H1 (cell line): ENCODE measurements at regions not wholly inside any gene's neighbourhood (a gene's known extent, or its start where the extent isn't known, plus 50 kb on each side); places are given as distances from the start of the nearest gene placed in this dataset.

Source experiments
- CTCF ChIA-PET: fragments of 300-600 bp; sonication (Branson Sonifier 250); formaldehyde crosslinking; loops from one replicate; lab custom pipeline; 2021; ENCODE audit not compliant: partially characterized antibody; lab: Charles Lee
- POLR2A ChIA-PET: fragments of 300-600 bp; sonication (Branson Sonifier 250); formaldehyde crosslinking; loops from one replicate; lab custom pipeline; 2021; ENCODE audit warnings: inconsistent platforms; ENCODE audit not compliant: partially characterized antibody; lab: Charles Lee
- DNase-seq, 2 experiments: peaks; one replicate each; pipeline versions ENCODE4 v3.0.0 to v3.0.0-alpha.2; 2010 to 2022; ENCODE audit warnings: low spot score in 2 of 2, low read depth in 1 of 2, mixed read lengths in 1 of 2
- FAIRE-seq: peaks from 2 replicates; lab custom pipeline; 2011; peaks lifted over from hg19 to GRCh38; lab: Jason Lieb, UNC
- H2AFZ ChIP-seq: 2 replicates; pipeline ENCODE4 v1.8.1; 2012; ENCODE audit warnings: low read length, inconsistent platforms
- H2AK5ac ChIP-seq: 2 replicates; pipeline ENCODE4 v1.6.1; 2013; ENCODE audit warnings: low read depth, low read length
- H2BK120ac ChIP-seq: replicated peaks from 2 replicates; pipeline ENCODE3; 2013; ENCODE audit warnings: low read depth, low read length, inconsistent platforms
- H2BK12ac ChIP-seq: 2 replicates; pipeline ENCODE4 v1.6.1; 2013; ENCODE audit warnings: low read depth, low read length
- H2BK15ac ChIP-seq: 2 replicates; pipeline ENCODE4 v1.6.1; 2013; ENCODE audit warnings: low read length
- H2BK20ac ChIP-seq: 2 replicates; pipeline ENCODE4 v1.6.1; 2013; ENCODE audit warnings: low read length
- H2BK5ac ChIP-seq: 2 replicates; pipeline ENCODE4 v1.6.1; 2013; ENCODE audit warnings: low read depth, low read length
- H3K14ac ChIP-seq: 2 replicates; pipeline ENCODE4 v1.6.1; 2013; ENCODE audit warnings: inconsistent platforms; ENCODE audit not compliant: insufficient read length
- H3K18ac ChIP-seq: 2 replicates; pipeline ENCODE4 v1.6.1; 2013; ENCODE audit warnings: low read length; ENCODE audit errors: extremely low read depth
- H3K23ac ChIP-seq: 2 replicates; pipeline ENCODE4 v1.6.1; 2013; ENCODE audit warnings: inconsistent platforms; ENCODE audit not compliant: insufficient read length
- H3K23me2 ChIP-seq: 2 replicates; pipeline ENCODE4 v1.6.1; 2013; ENCODE audit warnings: low read depth, low read length
- H3K27ac ChIP-seq: 2 replicates; pipeline ENCODE4 v1.6.1; 2011; ENCODE audit warnings: low read depth, low read length, inconsistent platforms
- H3K27me3 ChIP-seq, 4 experiments: replicated peaks in 1 of 4; 1 replicate in 1 of 4; 2 replicates in 3 of 4; pipeline versions ENCODE4 v1.6.1 to v1.8.1; 2011 to 2013; ENCODE audit warnings: low read length in 3 of 4, mild to moderate bottlenecking in 3 of 4, inconsistent platforms in 2 of 4, mixed read lengths in 2 of 4, moderate library complexity in 1 of 4; ENCODE audit not compliant: control insufficient read depth in 3 of 4, insufficient read depth in 3 of 4; ENCODE audit errors: extremely low read depth in 1 of 4
- H3K36me3 ChIP-seq, 4 experiments: 2 replicates each; pipeline versions ENCODE4 v1.6.1 to v1.8.1; 2011 to 2013; ENCODE audit warnings: mild to moderate bottlenecking in 4 of 4, low read length in 3 of 4, moderate library complexity in 2 of 4, control low read depth in 1 of 4, inconsistent platforms in 1 of 4; ENCODE audit not compliant: insufficient read depth in 4 of 4, control insufficient read depth in 2 of 4
- H3K4ac ChIP-seq: replicated peaks from 2 replicates; pipeline ENCODE3; 2013; ENCODE audit warnings: low read length, low read depth, mixed read lengths, inconsistent platforms; ENCODE audit not compliant: insufficient read length
- H3K4me1 ChIP-seq, 4 experiments: replicated peaks in 1 of 4; 1 replicate in 1 of 4; 2 replicates in 3 of 4; pipeline versions ENCODE4 v1.6.1 to v1.8.1; 2011 to 2013; ENCODE audit warnings: low read length in 3 of 4, inconsistent platforms in 2 of 4, mixed read lengths in 1 of 4; ENCODE audit not compliant: insufficient read depth in 4 of 4, control insufficient read depth in 3 of 4
- H3K4me2 ChIP-seq, 2 experiments: 2 replicates each; pipeline versions ENCODE4 v1.6.1 to v1.8.1; 2011 to 2013; ENCODE audit warnings: low read depth in 2 of 2, low read length in 2 of 2, control low read depth in 1 of 2, inconsistent platforms in 1 of 2, mild to moderate bottlenecking in 1 of 2; ENCODE audit not compliant: insufficient read depth in 1 of 2
- H3K4me3 ChIP-seq, 4 experiments: fragments of 200-600, 300-600 bp in 1 of 4; sonication (generic), shearing (Covaris generic), sonication (Bioruptor Twin) in 1 of 4; 2 replicates each; pipeline versions ENCODE4 v1.5.1 to v1.8.1; 2011 to 2016; ENCODE audit warnings: low read length in 4 of 4, low read depth in 3 of 4, control low read depth in 2 of 4, inconsistent platforms in 2 of 4, mild to moderate bottlenecking in 2 of 4, mixed read lengths in 1 of 4, moderate library complexity in 1 of 4; ENCODE audit not compliant: insufficient read depth in 2 of 4; ENCODE audit errors: extremely low read depth in 1 of 4
- H3K56ac ChIP-seq: replicated peaks from 2 replicates; pipeline ENCODE3; 2013; ENCODE audit warnings: low read depth, mild to moderate bottlenecking, mixed read lengths, low read length, inconsistent platforms; ENCODE audit not compliant: insufficient read length
- H3K79me1 ChIP-seq: 2 replicates; pipeline ENCODE4 v1.6.1; 2013; ENCODE audit warnings: low read depth, low read length, control low read depth
- H3K79me2 ChIP-seq, 2 experiments: 2 replicates each; pipeline versions ENCODE4 v1.6.1 to v1.8.1; 2012 to 2013; ENCODE audit warnings: low read length in 2 of 2, mild to moderate bottlenecking in 2 of 2, inconsistent platforms in 1 of 2; ENCODE audit not compliant: insufficient read depth in 2 of 2, control insufficient read depth in 1 of 2
- H3K9ac ChIP-seq, 4 experiments: replicated peaks in 1 of 4; 1 replicate in 1 of 4; 2 replicates in 3 of 4; pipeline versions ENCODE4 v1.6.1 to v1.8.1; 2011 to 2013; ENCODE audit warnings: low read depth in 3 of 4, low read length in 3 of 4, control low read depth in 2 of 4, mild to moderate bottlenecking in 2 of 4, moderate library complexity in 2 of 4, inconsistent platforms in 1 of 4; ENCODE audit errors: extremely low read depth in 1 of 4
- H3K9me3 ChIP-seq, 2 experiments: 2 replicates each; pipeline versions ENCODE4 v1.6.1 to v1.8.1; 2012 to 2013; ENCODE audit warnings: mild to moderate bottlenecking in 2 of 2, moderate library complexity in 2 of 2, control low read depth in 1 of 2, inconsistent platforms in 1 of 2, low read depth in 1 of 2, low read length in 1 of 2, mixed read lengths in 1 of 2; ENCODE audit not compliant: insufficient read depth in 2 of 2
- H4K20me1 ChIP-seq, 2 experiments: replicated peaks in 1 of 2; 2 replicates each; pipeline versions ENCODE3 to v1.8.1; 2011 to 2013; ENCODE audit warnings: inconsistent platforms in 2 of 2, low read length in 2 of 2, mild to moderate bottlenecking in 1 of 2; ENCODE audit not compliant: insufficient read depth in 2 of 2, control insufficient read depth in 1 of 2
- H4K5ac ChIP-seq: 2 replicates; pipeline ENCODE4 v1.6.1; 2013; ENCODE audit warnings: low read length, low read depth, mixed read lengths, inconsistent platforms; ENCODE audit not compliant: insufficient read length
- H4K8ac ChIP-seq: 2 replicates; pipeline ENCODE4 v1.8.0; 2013; ENCODE audit warnings: mild to moderate bottlenecking, moderate library complexity, low read length, inconsistent platforms; ENCODE audit not compliant: insufficient read depth; ENCODE audit errors: extremely low read depth
- H4K91ac ChIP-seq: replicated peaks from 2 replicates; pipeline ENCODE3; 2013; ENCODE audit warnings: low read length, mixed read lengths, inconsistent platforms; ENCODE audit not compliant: insufficient read length
- ASH2L ChIP-seq: fragments of 200-600, 300-600 bp; sonication (generic); IDR thresholded peaks from one replicate; pipeline ENCODE4 v1.7.1; 2017; ENCODE audit warnings: low read length
- EZH2 ChIP-seq: fragments of 200-600 bp; sonication (generic); IDR thresholded peaks from 2 replicates; pipeline ENCODE4 v1.7.1; 2012; ENCODE audit warnings: low read depth, mild to moderate bottlenecking, moderate library complexity, low read length, inconsistent platforms; ENCODE audit not compliant: severe bottlenecking
- HDAC6 ChIP-seq: IDR thresholded peaks from one replicate; pipeline ENCODE4 v1.7.1; 2012; ENCODE audit warnings: low read depth, mild to moderate bottlenecking, inconsistent platforms, low read length, moderate library complexity
- RBBP5 ChIP-seq: IDR thresholded peaks from 2 replicates; pipeline ENCODE4 v1.7.1; 2012; ENCODE audit warnings: low read depth, mild to moderate bottlenecking, inconsistent platforms, low read length, moderate library complexity, borderline replicate concordance
- SIRT6 ChIP-seq: IDR thresholded peaks from one replicate; pipeline ENCODE4 v1.7.1; 2012; ENCODE audit warnings: low read length, inconsistent platforms
- SUZ12 ChIP-seq: fragments of 200-600 bp; sonication (generic); IDR thresholded peaks from 2 replicates; pipeline ENCODE4 v1.6.1; 2012; ENCODE audit warnings: mild to moderate bottlenecking, inconsistent platforms, low read length, moderate library complexity, mixed read lengths
- YY1 ChIP-seq: IDR thresholded peaks from 2 replicates; pipeline ENCODE4 v1.6.1; 2011; ENCODE audit warnings: low read depth, mild to moderate bottlenecking, low read length
- WGBS, 2 experiments: shearing (Covaris generic) in 1 of 2; methylation state at CpG; one replicate each; pipeline versions ENCODE4 v1.1.6 to v1.1.7; 2013 to 2015; ENCODE audit warnings: low lambda C conversion rate in 2 of 2, mixed read lengths in 2 of 2, inconsistent platforms in 1 of 2, low coverage in 1 of 2, missing lambda C conversion rate in 1 of 2; ENCODE audit not compliant: insufficient replicate concordance in 2 of 2, insufficient coverage in 1 of 2, insufficient read length in 1 of 2; ENCODE audit errors: extremely low coverage in 1 of 2, missing lambda C conversion rate in 1 of 2; 5-methylcytosine and 5-hydroxymethylcytosine counted together

GRCh38 chr16:13402601-13403000, 501.2 kb downstream of the SHISA9 start:
- Histone ChIP-seq H2AK5ac (no peak overlapping the region), H4K91ac (no peak overlapping the region), H2AFZ (no peak overlapping the region), H3K14ac (no peak overlapping the region), H2BK20ac (no peak overlapping the region), H3K4ac (no peak overlapping the region), H3K36me3 (no peaks in the 10 kb centered on the region; a peak in 2 of 8 replicates), H3K4me2 (no peak overlapping the region), H3K27ac (no peak overlapping the region), H3K9ac (no peak overlapping the region), H3K18ac (no peak overlapping the region), H3K56ac (no peak overlapping the region), H3K27me3 (no peaks in the 10 kb centered on the region), H3K9me3 (no peaks in the 10 kb centered on the region), H2BK15ac (no peak overlapping the region), H2BK12ac (no peak overlapping the region), H3K4me1 (no peaks in the 10 kb centered on the region), H3K4me3 (no peak overlapping the region), H2BK120ac (no peak overlapping the region), H2BK5ac (no peak overlapping the region), H4K8ac (no peak overlapping the region), H3K79me2 (no peaks in the 10 kb centered on the region), H4K5ac (no peak overlapping the region), H3K23me2 (no peaks in the 10 kb centered on the region), H4K20me1 (no peaks in the 10 kb centered on the region), H3K79me1 (no peaks in the 10 kb centered on the region), H3K23ac (no peak overlapping the region)
- POLR2A ChIA-PET = no interaction called here
- WGBS, 2 experiments = 89% methylated on average over 11 of the region's 12 CpGs; no CpG with 5 or more reads in 1 of the 2 experiments
- FAIRE-seq (no peak), DNase-seq (no peak)
- CTCF ChIA-PET = interaction anchor here (1.0 to 1.9 kb wide), 2 partner anchors 34 to 51 kb away, joined by 3 to 4 read pairs; no protein-coding TSS in a partner anchor
- no peak for TF ChIP-seq YY1
- TF ChIP-seq HDAC6 = no peak
- no peak for TF ChIP-seq SUZ12
- TF ChIP-seq SIRT6 = no peak
- TF ChIP-seq RBBP5 = no peak
- TF ChIP-seq ASH2L = no peak
- TF ChIP-seq EZH2 = no peak
